Thoracic aorta (tissue), 2 donors: ENCODE measurements at regions not wholly inside any gene's neighbourhood (a gene's known extent, or its start where the extent isn't known, plus 50 kb on each side); places are given as distances from the start of the nearest gene placed in this dataset.
"Not testable (repeated sequence)": the region's sequence is repeated elsewhere in the genome, so short reads cannot be mapped to it uniquely, and the experiment has no call there.

Source experiments
- ATAC-seq: fragments of 150-250 bp; one replicate; pipeline ENCODE4 v1.8.0; 2017; ENCODE audit warnings: low read depth; ENCODE audit not compliant: insufficient number of reproducible peaks, low FRiP score
- DNase-seq: peaks from one replicate; pipeline ENCODE4 v3.0.0-alpha.2; 2020; ENCODE audit warnings: low spot score
- H3K27ac ChIP-seq, 2 donors: fragments of 200-600 bp; sonication (generic); 1 replicate in 1 of 2; 2 replicates in 1 of 2; pipeline ENCODE4 v1.5.1; 2016; ENCODE audit warnings: mild to moderate bottlenecking in 2 of 2, moderate library complexity in 2 of 2
- H3K27me3 ChIP-seq: fragments of 200-600 bp; sonication (generic); replicated peaks from 2 replicates; pipeline ENCODE4 v1.6.0; 2016; ENCODE audit warnings: mild to moderate bottlenecking; ENCODE audit not compliant: insufficient read depth
- H3K36me3 ChIP-seq: fragments of 200-600 bp; sonication (generic); one replicate; pipeline ENCODE4 v1.5.1; 2016
- H3K4me1 ChIP-seq, 2 donors: fragments of 200-600 bp; sonication (generic); 1 replicate in 1 of 2; 2 replicates in 1 of 2; pipeline versions ENCODE4 v1.5.1 to v1.6.0; 2016; ENCODE audit warnings: low read depth in 2 of 2, mild to moderate bottlenecking in 1 of 2; ENCODE audit not compliant: control insufficient read depth in 1 of 2
- H3K4me3 ChIP-seq: fragments of 200-600 bp; sonication (generic); 2 replicates; pipeline ENCODE4 v1.5.1; 2016; ENCODE audit warnings: mild to moderate bottlenecking
- H3K9me3 ChIP-seq: fragments of 200-600 bp; sonication (generic); 2 replicates; pipeline ENCODE4 v1.5.1; 2016
- CTCF ChIP-seq: fragments of 200-600 bp; sonication (generic); IDR thresholded peaks from one replicate; pipeline ENCODE4 v1.5.1; 2019; ENCODE audit warnings: antibody characterized with exemption

- no peak for ATAC-seq
- no peak for DNase-seq
- no peaks in the 10 kb centered on the region for H3K4me1 ChIP-seq
- H3K36me3 ChIP-seq: no peaks in the 10 kb centered on the region
- no peaks in the 10 kb centered on the region for H3K27me3 ChIP-seq
- no peaks in the 10 kb centered on the region for H3K9me3 ChIP-seq
- no peak for TF ChIP-seq CTCF
- H3K27ac ChIP-seq: no peak overlapping the region
- H3K4me3 ChIP-seq: no peak overlapping the region
These were observed 398.0 kb upstream of the FAR2 start for GRCh38 chr12:28750946-28751685.

GRCh38 chr12:28755027-28755426 lies 394.1 kb upstream of the FAR2 start:
- TF ChIP-seq CTCF: no peak
- no peaks in the 10 kb centered on the region for H3K4me1 ChIP-seq
- H3K4me3 ChIP-seq: no peak overlapping the region
- no peak overlapping the region for H3K27ac ChIP-seq
- no peaks in the 10 kb centered on the region for H3K9me3 ChIP-seq
- no peaks in the 10 kb centered on the region for H3K27me3 ChIP-seq
- ATAC-seq: no peak
- no peaks in the 10 kb centered on the region for H3K36me3 ChIP-seq
- no peak for DNase-seq

- TF ChIP-seq CTCF: no peak
- H3K27ac ChIP-seq: no peak overlapping the region
- ATAC-seq: no peak
- DNase-seq: no peak
- no peaks in the 10 kb centered on the region for H3K4me1 ChIP-seq
- no peaks in the 10 kb centered on the region for H3K27me3 ChIP-seq
- H3K36me3 ChIP-seq: no peaks in the 10 kb centered on the region
- H3K4me3 ChIP-seq: no peak overlapping the region
- H3K9me3 ChIP-seq: no peaks in the 10 kb centered on the region
These were observed 389.7 kb upstream of the FAR2 start for GRCh38 chr12:28759333-28759732.

- ATAC-seq: not testable (repeated sequence)
These were observed 388.8 kb upstream of the FAR2 start for GRCh38 chr12:28760040-28760903.

GRCh38 chr12:28761897-28762296 lies 387.2 kb upstream of the FAR2 start:
- H3K36me3 ChIP-seq, DNase-seq, H3K27me3 ChIP-seq, H3K4me3 ChIP-seq, H3K4me1 ChIP-seq, H3K9me3 ChIP-seq, H3K27ac ChIP-seq, ATAC-seq: not testable (repeated sequence)

More at GRCh38 chr12:28760040-28760903, 388.8 kb upstream of the FAR2 start:
- H3K36me3 ChIP-seq, DNase-seq, H3K27me3 ChIP-seq, H3K4me1 ChIP-seq, H3K4me3 ChIP-seq, H3K27ac ChIP-seq, H3K9me3 ChIP-seq: not testable (repeated sequence)

GRCh38 chr12:28766398-28766797 lies 382.7 kb upstream of the FAR2 start:
- H3K36me3 ChIP-seq: no peaks in the 10 kb centered on the region
- DNase-seq (no peak), ATAC-seq (no peak)
- no peak overlapping the region for H3K27ac ChIP-seq
- no peaks in the 10 kb centered on the region for H3K9me3 ChIP-seq
- TF ChIP-seq CTCF: no peak
- H3K27me3 ChIP-seq: no peaks in the 10 kb centered on the region
- H3K4me1 ChIP-seq: no peaks in the 10 kb centered on the region
- no peak overlapping the region for H3K4me3 ChIP-seq
